ENCODE measurements at regions not wholly inside any gene's neighbourhood (a gene's known extent, or its start where the extent isn't known, plus 50 kb on each side); places are given as distances from the start of the nearest gene placed in this dataset.

DNA sequence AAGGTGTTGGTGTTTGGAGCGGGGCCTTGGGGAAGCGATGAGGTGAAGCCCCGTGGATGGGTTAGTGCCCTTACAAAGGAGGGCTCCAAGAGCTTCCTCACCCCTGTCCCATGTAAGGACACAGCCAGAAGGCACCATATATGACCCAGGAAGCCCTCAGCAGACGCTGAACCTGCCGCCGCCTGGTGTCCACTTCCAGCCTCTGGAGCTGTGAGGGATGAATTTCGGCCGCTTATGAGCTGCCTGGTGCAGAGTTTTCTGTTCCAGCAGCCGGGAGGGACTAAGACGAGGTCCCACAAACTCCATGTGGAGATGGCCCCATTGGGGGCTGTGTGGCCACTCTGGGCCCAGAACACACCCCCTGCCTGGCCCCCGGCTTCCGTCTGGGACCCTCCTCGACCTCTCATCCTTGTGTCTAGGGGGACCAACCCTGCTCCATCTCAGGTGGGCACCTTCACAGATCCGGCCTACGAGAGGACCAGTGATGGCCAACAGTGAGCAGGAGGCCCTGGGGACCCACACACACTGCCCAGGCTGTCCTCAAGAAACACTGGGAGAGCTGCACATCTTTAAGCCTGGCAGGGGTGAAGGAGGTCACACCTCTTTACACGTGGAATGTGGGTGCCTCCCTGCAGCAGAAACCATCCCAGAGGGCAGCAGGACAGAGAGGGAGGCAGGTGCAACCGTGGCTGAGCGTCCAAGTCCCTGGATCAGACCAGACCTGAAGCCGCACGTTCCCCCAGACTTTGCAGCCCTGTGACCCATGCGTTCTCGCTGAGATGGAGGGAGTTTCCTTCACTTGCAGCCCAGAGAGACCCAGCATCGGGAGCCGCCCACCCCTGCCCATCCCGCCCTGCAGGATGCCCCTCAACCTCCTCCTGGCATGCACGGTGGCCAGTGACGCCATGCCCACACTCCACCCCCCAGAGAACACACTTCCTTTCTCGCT, 96.1 kb downstream of the PDGFA start:
- Histone ChIP-seq H3K4me2 (ENCODE audit: low read length) (no peak overlapping the region), H2AFZ (ENCODE audit: low read length) (no peak overlapping the region), H3K9me3 (ENCODE audit: low read length) (no peaks in the 10 kb centered on the region), H3K79me2 (ENCODE audit: low read length) (no peaks in the 10 kb centered on the region), H3K27me3 (ENCODE audit: low read length) (no peaks in the 10 kb centered on the region), H3K9me2 (replicated peaks; ENCODE audit: low read length) (no peaks in the 10 kb centered on the region), H3K4me1 (ENCODE audit: insufficient read depth, low read length) (no peaks in the 10 kb centered on the region), H3K27ac (ENCODE audit: low read length) (no peak overlapping the region), H3K4me3 (ENCODE audit: low read length) (no peak overlapping the region), H4K20me1 (ENCODE audit: low read length) (no peaks in the 10 kb centered on the region), H3F3A (ENCODE audit: low read length, unreplicated experiment) (no peaks in the 10 kb centered on the region), H3K9ac (ENCODE audit: low read length) (no peak overlapping the region), H3K36me3 (ENCODE audit: low read depth, low read length) (no peaks in the 10 kb centered on the region)
- CTCF ChIA-PET, result no interaction called here
- 0 out of 2 replicates have a peak, but pooled peaks have one; percentile 18 for ATAC-seq
- no TSS peak for BruUV-seq (replicated peaks)
- POLR2A ChIA-PET (ENCODE audit: unreplicated experiment), result no interaction called here
- DNase-seq, result no peak
- TF ChIP-seq EZH2phosphoT487 (IDR thresholded peaks at IDR 0.05; ENCODE audit: borderline replicate concordance, low read length) (no peak), EZH2 (IDR thresholded peaks at IDR 0.05; ENCODE audit: low read length, unreplicated experiment) (no peak)
- TF ChIP-seq, protein P1, sequence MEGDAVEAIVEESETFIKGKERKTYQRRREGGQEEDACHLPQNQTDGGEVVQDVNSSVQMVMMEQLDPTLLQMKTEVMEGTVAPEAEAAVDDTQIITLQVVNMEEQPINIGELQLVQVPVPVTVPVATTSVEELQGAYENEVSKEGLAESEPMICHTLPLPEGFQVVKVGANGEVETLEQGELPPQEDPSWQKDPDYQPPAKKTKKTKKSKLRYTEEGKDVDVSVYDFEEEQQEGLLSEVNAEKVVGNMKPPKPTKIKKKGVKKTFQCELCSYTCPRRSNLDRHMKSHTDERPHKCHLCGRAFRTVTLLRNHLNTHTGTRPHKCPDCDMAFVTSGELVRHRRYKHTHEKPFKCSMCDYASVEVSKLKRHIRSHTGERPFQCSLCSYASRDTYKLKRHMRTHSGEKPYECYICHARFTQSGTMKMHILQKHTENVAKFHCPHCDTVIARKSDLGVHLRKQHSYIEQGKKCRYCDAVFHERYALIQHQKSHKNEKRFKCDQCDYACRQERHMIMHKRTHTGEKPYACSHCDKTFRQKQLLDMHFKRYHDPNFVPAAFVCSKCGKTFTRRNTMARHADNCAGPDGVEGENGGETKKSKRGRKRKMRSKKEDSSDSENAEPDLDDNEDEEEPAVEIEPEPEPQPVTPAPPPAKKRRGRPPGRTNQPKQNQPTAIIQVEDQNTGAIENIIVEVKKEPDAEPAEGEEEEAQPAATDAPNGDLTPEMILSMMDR (conservative IDR thresholded peaks at IDR 0.05; ENCODE audit: low read depth, low read length), result no peak
- intact Hi-C loops (cut with micrococcal nuclease), result no loop called here

DNA sequence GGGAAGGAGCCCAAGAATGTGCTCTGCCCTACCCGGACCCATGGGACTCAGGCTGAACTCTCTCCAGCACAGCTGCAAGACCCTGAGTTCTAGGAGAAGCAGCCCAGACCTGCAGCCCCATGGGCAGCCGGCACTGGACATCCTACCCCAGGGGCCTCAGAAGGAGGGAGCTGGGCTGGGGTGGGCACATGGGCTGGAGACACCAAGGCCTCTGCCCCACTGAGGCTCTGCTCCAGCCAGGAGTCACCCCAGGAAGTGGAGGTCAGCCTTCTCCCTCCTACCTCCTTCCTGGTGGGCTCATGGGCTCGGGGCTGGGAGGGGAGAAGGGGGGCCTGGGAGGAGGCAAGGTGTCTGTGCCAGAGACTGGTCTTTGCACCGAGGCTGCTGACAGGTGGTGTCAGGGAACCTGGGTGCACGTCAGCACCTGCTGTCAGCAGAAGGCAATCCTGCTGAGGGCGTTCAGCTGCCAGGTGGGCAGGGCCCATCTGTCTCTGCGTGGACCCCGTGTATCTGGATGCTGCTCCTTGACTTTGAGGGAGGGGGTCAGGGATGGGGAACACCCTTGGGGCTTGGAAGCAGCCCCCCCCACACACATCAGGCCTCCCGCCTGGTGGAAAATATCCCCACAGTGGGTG, 95.2 kb downstream of the PDGFA start:
- ChIA-PET CTCF (no interaction called here), POLR2A (ENCODE audit: unreplicated experiment) (no interaction called here)

More for the DNA sequence above, 95.2 kb downstream of the PDGFA start:
- no peaks in the 10 kb centered on the region for H3F3A ChIP-seq (ENCODE audit: low read length, unreplicated experiment)
- no peaks in the 10 kb centered on the region for H3K9me2 ChIP-seq (replicated peaks; ENCODE audit: low read length)
- H3K4me1 ChIP-seq (ENCODE audit: insufficient read depth, low read length), result no peaks in the 10 kb centered on the region
- H3K27me3 ChIP-seq (ENCODE audit: low read length), result no peaks in the 10 kb centered on the region
- H3K27ac ChIP-seq (ENCODE audit: low read length), result no peak overlapping the region
- no peaks in the 10 kb centered on the region for H3K9me3 ChIP-seq (ENCODE audit: low read length)
- no peak overlapping the region for H3K4me2 ChIP-seq (ENCODE audit: low read length)
- no peak overlapping the region for H3K4me3 ChIP-seq (ENCODE audit: low read length)
- no peak for TF ChIP-seq EZH2 (IDR thresholded peaks at IDR 0.05; ENCODE audit: low read length, unreplicated experiment)
- TF ChIP-seq, protein P1 (conservative IDR thresholded peaks at IDR 0.05; ENCODE audit: low read depth, low read length), result no peak
- TF ChIP-seq EZH2phosphoT487 (IDR thresholded peaks at IDR 0.05; ENCODE audit: borderline replicate concordance, low read length), result no peak
- H3K36me3 ChIP-seq (ENCODE audit: low read depth, low read length), result no peaks in the 10 kb centered on the region
- no peak overlapping the region for H2AFZ ChIP-seq (ENCODE audit: low read length)
- no peak for DNase-seq
- H4K20me1 ChIP-seq (ENCODE audit: low read length), result no peaks in the 10 kb centered on the region
- no peak for ATAC-seq
- BruUV-seq (replicated peaks), result no TSS peak
- H3K79me2 ChIP-seq (ENCODE audit: low read length), result no peaks in the 10 kb centered on the region
- intact Hi-C loops (cut with micrococcal nuclease), result no loop called here
- no peak overlapping the region for H3K9ac ChIP-seq (ENCODE audit: low read length)
